Epithelial cell of proximal tubule (primary cell): ENCODE measurements at regions not wholly inside any gene's neighbourhood (a gene's known extent, or its start where the extent isn't known, plus 50 kb on each side); places are given as distances from the start of the nearest gene placed in this dataset.
"Not testable (repeated sequence)": the region's sequence is repeated elsewhere in the genome, so short reads cannot be mapped to it uniquely, and the experiment has no call there.

ENCODE experiments used
- DNase-seq: peaks from one replicate; pipeline ENCODE4 v3.0.0-alpha.2; 2011; ENCODE audit warnings: low read depth
- H3K4me3 ChIP-seq: 2 replicates; pipeline ENCODE4 v1.5.1; 2011; ENCODE audit warnings: low read depth, mild to moderate bottlenecking, low read length
- CTCF ChIP-seq: conservative IDR thresholded peaks from 2 replicates; pipeline ENCODE4 v1.5.1; 2012; ENCODE audit warnings: low read depth, mild to moderate bottlenecking, low read length

GRCh38 chr11:116044941-116045340, 540.7 kb upstream of the CADM1 start:
- no peak for TF ChIP-seq CTCF
- H3K4me3 ChIP-seq, result no peak overlapping the region

GRCh38 chr11:116044520-116044919, 540.3 kb upstream of the CADM1 start:
- no peak overlapping the region for H3K4me3 ChIP-seq
- no peak for TF ChIP-seq CTCF
- no peak for DNase-seq

More at GRCh38 chr11:116044941-116045340, 540.7 kb upstream of the CADM1 start:
- no peak for DNase-seq

GRCh38 chr11:116043857-116044256, 539.6 kb upstream of the CADM1 start:
- no peak for TF ChIP-seq CTCF
- H3K4me3 ChIP-seq, result no peak overlapping the region
- DNase-seq, result no peak

- H3K4me3 ChIP-seq, DNase-seq: not testable (repeated sequence)
Measured at GRCh38 chr11:116043059-116043458, 538.8 kb upstream of the CADM1 start.

- no peak for TF ChIP-seq CTCF
- DNase-seq, result no peak
- H3K4me3 ChIP-seq, result no peak overlapping the region
Measured at GRCh38 chr11:116042146-116042545, 537.9 kb upstream of the CADM1 start.

GRCh38 chr11:116037861-116038260, 533.6 kb upstream of the CADM1 start:
- no peak for DNase-seq
- H3K4me3 ChIP-seq, result no peak overlapping the region
- TF ChIP-seq CTCF, result no peak

- no peak overlapping the region for H3K4me3 ChIP-seq
- TF ChIP-seq CTCF, result no peak
- DNase-seq, result no peak
Measured at GRCh38 chr11:116035977-116036376, 531.8 kb upstream of the CADM1 start.
